ENCODE measurements at regions not wholly inside any gene's neighbourhood (a gene's known extent, or its start where the extent isn't known, plus 50 kb on each side); places are given as distances from the start of the nearest gene placed in this dataset.
A peak's percentile ranks its signal among the peaks of the same experiment; 100 is the strongest.

DNA sequence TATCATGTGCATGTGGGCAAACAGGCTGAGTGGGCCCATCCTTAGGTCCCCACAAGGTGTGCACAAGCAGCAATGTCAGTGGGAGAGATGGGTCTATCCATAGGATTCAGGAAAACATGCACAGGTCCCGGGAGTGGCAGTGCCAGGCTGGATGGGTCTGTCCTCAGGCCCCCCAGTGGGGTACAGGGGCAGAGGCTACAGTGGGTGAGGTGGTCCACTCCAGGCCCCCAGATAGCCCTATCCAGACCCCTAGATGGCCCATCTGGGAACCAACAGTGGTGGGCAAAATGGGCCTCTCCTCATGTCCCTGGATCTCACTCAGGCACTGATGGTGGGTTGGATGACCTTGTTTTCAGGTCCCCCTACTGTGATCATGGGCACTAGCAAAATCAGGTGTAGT is 277.8 kb upstream of the SYT1 start:
- no peak for DNase-seq

DNA sequence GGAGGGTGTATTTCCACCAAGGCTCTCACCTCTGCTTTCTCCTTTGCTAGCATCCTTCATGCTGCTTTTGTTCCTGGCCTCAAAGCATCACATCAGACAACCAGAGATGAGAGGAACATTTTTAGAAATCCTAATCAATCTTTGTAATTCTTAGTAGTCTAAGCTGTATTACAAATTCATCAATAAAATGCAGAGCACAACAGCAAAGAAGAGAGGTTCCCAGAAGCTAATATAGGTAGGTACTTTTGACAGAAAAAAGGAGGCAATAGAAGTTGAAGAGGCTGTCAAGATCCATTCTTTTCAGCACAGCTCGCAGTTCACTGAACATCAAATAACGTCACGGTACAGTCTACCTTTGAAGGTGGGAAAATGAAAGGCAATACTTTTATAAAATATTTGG is 265.2 kb upstream of the SYT1 start:
- DNase-seq: no peak

DNA sequence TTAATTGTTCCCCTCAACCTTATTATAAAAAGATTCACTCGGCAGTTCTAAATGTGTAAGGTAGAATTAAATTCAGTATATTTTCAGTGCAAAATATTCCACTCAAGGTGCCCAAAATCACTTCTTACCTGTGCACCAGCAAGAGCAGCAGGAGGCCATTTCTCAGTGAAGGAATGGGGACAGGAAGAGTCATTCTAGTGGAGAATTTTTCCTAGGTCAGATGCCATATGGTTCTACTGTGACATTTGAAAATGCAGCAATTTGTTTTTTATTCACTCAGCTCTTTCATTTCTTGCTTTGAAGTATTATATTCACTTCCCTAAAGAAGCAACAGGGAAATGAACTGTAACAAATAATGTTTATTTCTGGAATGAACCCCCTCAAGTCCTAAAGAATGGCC is 264.0 kb upstream of the SYT1 start:
- no peak for DNase-seq

DNA sequence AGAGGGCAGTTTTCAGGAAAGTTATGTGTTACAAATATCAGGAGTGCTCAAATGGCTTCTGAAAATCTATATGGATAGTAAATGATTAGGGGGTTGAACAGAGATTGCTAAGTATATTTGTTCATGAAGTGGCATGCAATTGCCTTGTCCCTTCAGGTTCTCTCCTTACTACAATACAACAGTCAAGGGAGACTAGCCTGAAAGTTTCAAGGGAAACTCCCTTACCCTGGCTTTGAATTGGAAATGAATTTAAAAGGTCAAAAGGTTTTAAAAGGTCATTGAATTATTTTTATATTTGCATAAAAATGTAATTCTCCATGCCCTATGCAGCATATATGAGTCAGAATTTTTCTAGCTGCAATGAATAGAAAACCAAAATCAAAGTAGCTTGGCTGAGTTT is 253.1 kb upstream of the SYT1 start:
- DNase-seq: no peak

DNA sequence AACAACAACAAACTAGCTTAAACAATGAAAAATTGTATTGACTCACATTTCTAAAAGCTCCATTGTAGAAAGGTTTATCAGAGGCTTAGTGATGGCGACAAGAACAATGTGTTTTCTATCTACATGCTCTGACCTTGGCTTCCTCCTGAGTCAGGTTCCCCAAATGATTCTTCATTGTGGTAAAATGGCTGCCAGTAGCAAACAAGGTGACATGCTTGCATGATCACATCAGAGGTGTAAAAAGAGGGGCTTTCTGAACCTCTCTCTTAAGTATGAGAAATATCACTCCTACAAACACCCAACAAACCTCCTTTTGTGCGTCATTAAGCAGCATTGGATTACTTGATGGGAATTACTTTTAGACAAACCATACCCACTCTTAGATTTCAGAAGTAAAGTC is 252.4 kb upstream of the SYT1 start:
- DNase-seq: no peak

DNA sequence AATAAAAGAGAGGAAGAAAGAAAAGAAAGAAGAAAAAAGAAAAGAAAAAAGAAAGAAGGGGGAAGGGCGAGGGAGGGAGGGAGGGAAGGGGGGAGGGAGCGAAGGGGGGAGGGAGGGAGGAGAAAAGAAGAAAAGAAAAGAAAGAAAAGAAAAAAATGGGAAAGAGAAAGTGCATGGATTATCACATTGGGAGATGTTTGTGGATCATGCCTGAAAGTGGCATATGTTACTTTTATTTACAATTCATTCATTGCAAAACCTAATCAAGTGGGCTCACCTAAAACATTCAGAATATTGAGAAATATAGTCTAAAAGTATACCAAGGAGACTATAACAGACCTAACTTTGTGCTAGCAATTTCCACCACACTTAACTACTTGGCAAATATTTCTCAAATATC is 246.9 kb upstream of the SYT1 start:
- DNase-seq: no peak

DNA sequence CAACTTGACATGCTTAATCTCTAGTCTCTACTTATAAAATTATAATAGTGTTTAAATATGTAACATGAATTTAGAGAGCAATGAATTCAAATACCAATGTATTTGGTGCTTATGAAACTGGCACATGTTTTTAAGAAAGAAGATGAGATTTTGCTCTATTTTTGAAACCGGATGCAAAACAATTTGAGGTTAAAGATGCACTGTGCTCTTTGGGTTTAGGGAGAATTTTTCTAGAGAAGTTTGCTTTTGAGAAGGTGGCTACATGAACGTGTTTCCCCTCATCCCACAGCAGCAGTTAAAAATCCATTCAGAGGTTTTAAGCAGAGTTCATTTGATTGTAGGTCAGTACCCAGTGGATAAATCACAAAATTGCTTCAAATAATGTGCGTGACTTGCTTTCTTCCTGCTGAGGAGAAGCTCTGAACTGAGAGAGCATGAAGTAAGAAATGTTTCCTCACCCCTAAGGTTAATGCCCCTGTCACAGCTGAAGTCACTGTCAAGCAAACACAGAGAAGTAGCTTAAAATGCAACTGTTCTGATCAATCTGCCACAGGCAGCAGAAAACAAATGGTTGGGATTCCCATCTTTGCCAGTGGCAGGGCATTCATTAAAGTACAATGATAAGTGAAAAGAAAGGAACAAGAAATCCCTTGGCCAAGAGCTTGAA is 241.9 kb upstream of the SYT1 start:
- DNase-seq: no peak

DNA sequence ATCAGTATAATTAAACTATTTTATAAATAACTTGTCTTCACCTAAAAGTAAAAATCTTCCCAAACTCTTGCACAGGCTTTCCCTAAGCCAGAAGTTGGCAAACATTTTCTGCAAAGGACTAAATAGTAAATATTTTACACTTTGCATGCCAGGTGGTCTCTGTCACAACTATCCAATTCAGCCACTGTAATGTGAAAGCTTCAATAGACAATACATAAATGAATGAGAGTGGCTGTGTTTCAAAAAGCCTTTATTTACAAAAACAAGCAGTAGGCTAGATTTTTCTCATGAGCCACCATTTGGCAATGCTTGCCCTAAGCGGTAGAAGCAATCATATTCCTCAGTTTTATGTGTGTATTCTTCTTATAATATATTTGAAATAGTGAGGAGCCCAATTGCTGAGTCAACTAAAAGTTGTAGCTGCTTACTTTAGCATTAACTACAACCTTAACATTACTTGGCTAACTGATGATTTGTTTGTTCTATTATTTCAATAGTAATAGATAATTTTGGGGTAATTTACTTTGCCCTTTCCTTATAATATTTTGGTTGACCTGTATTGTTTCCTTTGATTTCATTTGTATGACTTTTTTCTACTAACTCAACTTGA is 236.0 kb upstream of the SYT1 start:
- DNase-seq: no peak

DNA sequence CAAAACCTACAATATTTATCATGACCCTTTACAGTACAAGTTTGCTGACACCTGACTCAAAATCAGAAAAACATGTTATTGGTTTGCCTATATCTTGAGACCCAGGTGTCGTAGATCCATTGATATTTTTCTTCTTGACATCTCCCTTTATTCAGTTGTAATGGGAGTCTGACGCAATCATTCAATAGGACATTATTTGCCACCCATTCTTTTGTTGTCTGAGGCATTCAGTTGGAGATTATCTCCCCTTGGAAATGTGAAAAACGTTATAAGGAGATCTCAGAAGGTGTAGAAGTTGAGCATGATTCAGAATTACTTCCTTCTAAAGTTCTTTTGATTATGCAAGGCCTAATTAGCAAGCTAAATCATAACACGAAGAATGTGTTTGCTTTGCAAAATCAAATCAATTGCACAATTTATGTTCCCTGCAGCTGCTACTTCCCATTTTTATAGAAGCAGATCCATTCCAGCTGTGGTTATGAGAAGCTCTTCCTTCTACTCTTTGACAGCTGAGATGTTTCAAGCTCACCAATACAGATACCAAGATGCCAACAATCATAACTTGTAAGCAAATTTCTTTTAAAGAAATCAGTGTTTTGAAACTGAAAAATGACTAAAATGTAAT is 228.2 kb upstream of the SYT1 start:
- no peak for DNase-seq

DNA sequence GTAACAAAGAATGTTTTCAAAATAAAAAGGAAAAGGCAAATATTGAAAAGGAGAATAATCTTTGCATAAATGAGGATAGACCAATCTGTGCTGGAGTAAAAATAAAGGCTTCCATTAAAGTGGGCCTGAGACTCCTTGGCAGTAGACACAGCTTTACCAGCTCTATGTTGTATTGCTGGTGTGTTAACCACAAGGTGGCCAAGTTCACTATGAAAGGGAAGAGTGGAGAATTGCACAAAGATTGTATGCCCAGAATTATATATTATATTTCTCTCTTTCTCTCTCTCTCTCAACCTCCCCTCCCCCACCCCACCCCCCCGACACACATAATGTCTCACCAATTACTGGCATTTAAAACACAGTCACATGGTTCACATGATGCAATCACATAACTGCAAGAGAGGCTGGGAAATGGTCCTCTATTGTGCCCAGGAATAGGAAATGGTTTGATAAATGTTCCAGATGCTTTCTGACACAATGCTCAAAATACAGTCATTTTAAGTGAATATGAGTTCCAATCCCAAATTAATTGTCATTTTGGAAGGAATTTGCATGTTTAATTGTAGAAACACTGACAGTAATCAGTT is 222.6 kb upstream of the SYT1 start:
- DNase-seq: no peak

DNA sequence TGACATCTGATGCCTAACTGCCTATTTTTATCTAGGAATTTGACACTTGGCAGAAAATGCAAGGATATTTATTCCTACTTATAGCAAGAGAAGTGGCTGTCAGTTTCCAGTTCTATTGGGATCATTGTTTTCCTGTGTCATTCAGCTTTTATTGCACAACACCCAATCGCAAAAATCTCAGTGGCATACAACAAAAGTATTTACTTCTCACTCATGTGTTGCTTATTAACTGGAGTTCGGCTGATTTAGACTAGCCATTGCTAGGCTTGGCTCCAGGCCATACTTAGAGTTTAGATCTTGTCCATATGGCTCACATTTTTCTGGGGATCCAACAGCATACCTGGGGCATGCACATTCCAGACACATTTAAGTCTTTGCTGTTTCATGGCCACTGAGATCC is 218.6 kb upstream of the SYT1 start:
- no peak for DNase-seq

DNA sequence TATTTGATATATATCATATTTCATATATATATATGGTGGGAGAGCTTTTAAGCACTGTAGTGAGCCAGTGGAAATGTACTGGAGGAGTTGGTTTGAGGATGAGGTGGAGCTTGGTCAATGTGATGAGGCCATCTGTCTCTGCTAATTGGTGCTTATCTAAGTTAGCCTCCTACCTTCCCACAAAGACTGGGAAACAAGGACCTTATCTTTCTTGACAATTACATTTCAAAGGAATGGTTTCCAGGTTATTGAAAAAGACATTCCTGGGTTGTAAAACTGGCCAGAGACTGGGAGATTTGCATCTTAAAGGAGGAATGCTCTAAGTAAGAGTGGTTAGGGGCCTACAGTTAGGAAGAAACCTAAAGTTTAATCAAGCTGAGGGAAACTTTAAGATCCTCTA is 212.8 kb upstream of the SYT1 start:
- no peak for DNase-seq

DNA sequence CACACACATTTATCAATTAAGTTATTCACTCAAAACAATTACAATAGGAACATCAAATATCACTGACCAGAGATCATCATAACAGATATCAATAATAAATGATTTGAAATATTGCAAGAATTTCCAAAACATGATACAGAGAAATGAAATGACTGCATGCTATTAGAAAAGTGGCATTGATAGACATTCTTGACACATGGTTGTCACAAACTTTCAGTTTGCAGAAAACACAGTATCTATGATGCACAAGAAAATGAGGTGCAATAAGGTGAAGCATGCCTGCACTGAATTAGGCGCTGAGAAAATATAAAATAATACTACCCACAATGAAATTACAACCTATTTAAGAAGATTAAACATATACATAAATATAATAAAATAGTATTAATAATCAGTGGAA is 198.0 kb upstream of the SYT1 start:
- DNase-seq: no peak

DNA sequence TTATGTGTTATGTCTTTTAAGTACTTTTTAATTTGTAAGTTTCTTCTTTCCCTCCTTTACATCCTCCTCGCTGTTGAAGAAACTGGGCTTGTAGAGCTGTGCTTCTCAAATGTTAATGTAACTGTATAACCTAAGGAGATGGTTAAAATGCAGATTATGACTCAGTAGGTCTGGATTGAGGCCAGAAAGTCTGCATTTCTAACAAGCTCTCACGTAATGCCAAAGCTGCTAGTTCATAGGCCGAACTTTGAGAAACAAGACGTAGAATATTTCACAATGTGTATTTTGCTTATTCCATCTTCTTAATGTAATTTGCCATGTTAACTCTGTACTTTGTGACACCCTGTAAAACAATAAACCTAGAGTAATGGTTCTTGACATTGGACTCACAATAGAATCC is 193.3 kb upstream of the SYT1 start:
- DNase-seq: no peak

DNA sequence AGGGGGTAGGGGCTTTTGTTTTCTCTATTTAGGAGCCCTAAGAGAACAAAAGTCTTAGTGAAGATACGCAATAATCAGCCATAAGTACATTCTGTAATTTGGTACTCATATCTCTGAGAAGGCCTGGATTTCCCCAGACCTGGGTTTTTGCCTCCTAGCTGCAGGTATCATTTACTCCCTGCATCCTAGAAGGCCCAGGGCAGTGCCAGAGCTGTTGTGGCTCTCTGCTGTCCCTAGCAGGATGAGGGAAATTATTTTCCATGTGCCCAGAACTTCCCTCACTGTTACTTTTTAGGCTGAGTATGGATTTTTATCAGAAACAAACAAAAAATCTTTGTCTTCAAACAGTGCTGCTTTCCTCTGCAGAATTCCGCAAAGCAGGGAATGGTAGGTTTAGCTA is 192.5 kb upstream of the SYT1 start:
- no peak for DNase-seq

DNA sequence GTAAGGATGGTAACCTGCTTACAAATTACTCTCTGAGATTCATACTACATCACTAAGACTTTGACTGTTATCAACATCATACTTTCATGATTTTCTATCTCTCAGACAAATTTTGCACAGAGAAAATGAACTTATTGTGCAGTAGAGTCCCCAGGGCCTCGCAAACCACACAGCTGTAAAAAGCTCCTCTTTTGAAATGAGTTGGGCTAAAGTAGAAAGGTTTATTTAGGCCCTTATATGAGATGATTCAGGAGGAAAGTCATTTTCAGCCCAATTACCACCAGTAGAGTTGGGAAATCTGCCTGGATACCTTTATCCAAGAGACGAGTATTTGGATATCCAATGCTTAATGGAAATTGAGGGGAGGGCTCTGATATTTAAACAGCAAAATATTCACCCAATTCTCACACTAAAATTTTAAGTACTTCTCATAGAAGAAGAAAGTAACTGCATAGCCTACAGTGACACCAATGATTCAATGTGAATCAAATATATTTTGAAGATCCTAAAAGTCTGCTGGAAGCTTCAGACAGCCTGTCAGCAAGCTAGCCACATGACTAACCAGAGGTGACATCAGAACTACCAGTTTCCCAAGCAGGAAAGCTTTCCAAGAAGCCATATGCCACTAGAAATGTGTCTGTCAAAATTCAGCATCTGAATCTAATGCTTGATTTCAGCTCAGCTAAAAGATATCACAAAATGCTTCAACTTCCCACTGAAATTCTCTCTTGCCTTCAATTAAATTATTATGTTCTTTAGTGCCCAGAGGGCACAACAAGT is 190.1 kb upstream of the SYT1 start:
- DNase-seq: no peak

DNA sequence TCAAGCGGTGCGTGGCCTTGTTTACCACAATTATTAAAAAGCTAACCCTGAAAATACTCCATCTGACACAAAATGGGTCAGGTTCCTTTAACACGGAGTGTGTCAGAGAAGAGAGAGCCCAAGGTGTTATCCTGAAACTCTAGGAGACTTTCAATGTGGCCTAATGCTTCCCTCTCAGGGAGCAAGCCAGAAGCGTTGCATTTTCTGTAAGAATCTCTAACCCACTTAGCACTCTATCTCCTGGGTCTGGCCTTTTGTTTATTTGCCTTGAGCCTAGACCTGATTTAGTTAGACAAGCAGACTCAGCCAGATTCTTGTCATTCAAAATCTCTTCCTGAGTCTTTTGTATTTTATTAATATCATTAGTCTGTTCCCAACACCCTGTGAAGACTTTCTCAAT is 184.0 kb upstream of the SYT1 start:
- DNase-seq: no peak

DNA sequence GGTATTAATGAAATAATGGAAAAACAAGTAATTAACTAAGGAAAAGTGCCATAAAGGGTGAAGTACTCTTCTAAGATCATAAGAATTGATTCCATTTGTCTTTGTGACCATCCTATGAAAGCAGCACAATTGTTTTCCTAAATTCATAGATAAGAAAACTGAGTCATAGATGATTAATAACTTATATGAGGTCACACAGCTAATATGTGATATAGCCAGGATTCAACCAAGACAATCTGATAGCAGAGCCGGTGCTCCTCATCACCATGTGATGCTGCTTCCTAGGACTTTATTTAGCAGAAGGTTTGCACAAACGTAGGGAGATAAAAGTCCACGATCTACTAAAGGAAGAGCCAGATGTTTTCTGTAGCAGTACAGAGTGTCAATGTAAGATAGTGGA is 181.5 kb upstream of the SYT1 start:
- no peak for DNase-seq

DNA sequence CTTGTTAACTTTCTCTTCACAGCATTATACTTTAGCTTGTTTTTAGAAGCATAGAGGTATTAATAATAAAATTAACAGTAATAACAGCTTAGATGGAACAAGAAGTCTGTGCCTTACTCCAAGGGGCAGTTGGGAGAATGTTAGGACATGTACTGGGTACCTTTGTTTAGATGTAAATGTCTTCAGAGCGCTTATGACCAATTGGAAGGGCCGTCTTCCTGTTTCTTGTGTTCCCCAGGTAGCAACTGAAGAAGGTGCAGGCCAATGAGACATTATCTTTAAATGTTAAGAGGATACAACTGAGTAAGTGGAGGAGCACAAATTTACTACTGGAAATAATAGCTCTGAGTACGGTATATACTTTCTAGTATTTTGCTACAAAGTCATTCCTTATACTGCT is 180.9 kb upstream of the SYT1 start:
- DNase-seq: no peak

DNA sequence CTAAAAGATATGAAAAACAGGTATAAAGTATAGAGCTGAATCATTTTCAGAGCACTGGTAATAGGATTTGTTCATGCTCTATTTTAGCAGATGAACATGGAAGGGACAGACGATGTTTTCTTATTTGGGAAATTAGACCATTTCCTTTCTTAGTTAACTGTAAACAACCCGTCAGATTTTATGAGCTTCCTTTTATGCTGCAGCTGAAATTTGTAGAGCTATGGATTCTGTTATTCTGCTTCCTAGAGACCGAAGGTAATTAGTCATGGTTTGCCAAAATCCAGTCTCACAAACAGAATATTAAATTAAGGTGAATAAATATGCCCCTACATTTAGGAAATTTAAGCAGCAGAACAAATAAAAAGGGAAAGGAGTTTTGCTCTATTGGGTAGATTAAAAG is 180.2 kb upstream of the SYT1 start:
- DNase-seq: no peak

DNA sequence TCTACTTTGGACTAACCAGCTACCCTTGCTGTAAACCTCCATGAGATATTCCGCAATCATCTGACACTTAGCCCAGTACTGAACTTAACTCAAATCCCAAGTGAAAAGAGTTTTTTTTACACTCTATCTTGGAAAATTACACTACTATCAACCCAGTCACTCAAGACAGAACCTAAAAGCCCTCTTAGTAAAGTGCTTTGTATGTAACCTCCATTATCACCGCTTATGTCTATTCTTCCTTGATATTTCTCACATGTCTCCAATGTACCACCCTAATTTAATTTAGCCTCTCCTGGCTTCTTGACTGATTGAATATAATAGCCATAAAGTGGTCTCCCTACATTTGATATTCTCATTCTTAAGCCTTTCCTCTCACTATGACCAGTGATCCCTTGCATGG is 168.8 kb upstream of the SYT1 start:
- DNase-seq: no peak

DNA sequence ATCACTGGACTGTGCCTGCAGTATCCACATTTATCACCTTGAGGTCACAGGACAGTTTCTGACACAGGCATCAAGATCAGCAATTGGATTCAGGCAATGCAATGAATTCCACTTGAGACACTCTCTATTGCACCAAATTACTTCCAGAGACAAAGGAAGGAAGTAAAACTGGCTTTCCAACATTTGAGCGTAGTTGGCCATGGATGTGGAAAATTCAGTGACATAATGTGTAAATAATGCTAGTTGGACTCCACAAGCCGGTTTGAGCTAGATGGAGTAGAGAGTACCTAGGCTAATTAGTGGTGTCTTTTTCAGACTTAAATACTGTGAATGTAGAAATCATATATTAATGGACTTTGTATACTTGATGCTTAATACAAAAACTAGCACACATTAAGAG is 168.3 kb upstream of the SYT1 start:
- DNase-seq: peak; percentile 54
